HG02970 (cell line): ENCODE measurements at regions not wholly inside any gene's neighbourhood (a gene's known extent, or its start where the extent isn't known, plus 50 kb on each side); places are given as distances from the start of the nearest gene placed in this dataset.
"Not testable (repeated sequence)": the region's sequence is repeated elsewhere in the genome, so short reads cannot be mapped to it uniquely, and the experiment has no call there.

Experiments used
- ATAC-seq: cut with Tn5 transposase; IDR thresholded peaks from one replicate; pipeline ENCODE4 v1.9.1; 2021; ENCODE audit warnings: mild to moderate bottlenecking, moderate library complexity, moderate number of reproducible peaks; ENCODE audit not compliant: unreplicated experiment, low FRiP score

DNA sequence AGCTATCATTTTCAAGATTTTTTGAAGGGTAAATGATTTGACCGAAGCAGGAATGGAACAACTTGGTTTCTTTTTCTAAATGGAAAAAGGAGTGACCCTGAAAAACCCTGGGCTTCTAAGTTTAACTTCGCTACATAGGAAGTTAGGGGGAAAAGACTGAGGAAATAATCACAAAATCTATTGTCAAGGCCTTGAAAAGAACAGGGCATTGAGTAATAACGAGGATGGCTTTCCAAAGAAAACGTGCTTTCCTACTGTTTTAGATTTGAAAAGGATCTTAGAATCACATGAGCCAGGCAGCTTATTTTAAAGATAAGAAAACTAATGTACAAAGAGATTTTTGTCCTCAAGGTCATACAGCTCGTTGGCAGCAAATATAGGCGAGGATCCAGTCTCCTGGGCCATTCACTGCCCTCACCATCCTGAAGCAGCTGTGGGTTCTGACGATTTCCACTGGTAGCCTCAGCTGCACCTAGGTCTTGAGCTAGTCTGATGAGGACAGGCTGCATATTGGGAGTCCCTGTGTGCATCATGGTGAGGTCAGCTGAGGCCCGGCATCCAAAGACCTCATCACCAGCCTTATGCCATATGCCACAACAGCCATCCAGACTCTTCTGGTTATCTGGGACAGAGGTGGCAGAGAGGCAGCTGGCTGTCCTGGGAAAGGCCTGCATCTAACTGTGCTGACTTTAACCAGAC, 384.7 kb upstream of the NRP1 start:
- no peak for ATAC-seq

DNA sequence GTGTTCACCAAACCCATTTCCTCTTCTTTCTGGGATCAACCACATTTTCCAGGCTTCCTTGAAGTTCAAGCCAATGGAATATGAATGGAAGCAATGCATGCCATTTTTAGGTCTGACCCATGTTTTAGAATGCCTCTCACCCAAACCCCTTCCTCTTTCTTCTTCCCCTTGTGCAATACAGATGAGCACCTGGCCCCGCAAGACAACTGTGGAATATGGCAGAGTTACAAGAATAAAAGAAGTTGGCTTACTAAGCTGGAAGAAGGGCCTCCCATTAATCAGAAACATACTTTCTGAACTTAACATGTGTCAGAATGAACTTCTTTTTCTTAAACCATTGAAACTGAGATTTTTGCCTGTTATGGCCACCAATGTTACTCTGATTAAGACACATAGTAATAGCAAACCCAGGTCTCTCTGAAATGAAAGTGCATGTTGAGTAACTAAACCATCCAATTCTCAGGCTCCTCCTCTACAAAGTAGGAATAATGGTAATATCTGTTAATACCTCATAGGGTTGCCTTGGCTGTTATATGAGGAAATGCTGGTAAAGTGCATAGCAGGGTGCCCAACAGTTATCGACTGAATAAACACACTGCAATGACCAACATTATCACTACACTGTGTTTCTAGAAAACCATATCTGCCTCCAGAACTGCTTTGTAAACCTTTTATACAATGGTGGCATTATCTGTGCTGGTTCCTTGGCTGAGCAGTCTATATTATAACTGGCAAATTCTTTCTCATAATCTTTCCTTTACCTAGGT, 382.2 kb upstream of the NRP1 start:
- no peak for ATAC-seq

DNA sequence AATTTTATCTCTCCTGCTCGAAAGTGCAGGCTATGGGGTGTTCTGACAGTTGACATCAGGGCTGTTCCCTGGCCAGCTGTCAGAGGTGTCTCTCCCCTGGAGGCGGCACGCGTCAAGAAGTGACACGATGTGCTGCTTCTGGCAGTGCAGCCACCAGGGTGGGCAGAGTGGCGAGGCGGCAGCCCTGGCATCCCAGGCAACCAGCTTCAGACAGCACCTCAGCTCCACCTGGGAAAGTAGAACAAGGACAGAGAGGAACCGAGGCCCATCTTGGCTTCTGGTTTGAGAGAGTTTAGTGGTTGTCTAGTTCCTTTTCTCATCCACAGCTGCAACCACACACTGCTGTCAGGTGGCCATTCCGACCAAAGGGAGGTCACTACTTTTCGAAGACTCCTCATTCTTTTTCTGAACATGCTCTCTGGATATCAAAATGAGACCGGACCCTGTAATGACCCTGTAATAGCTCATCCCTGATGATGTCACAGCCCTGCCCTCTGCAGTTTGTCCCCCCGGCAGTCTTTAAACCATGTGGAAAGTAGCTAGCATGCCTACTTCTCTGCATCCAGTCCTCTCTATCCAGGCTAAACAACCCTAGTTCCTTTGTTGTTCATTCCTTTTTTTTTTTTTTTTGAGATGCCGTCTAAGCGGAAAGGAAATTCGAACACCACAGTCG, 381.0 kb upstream of the NRP1 start:
- ATAC-seq = no peak

DNA sequence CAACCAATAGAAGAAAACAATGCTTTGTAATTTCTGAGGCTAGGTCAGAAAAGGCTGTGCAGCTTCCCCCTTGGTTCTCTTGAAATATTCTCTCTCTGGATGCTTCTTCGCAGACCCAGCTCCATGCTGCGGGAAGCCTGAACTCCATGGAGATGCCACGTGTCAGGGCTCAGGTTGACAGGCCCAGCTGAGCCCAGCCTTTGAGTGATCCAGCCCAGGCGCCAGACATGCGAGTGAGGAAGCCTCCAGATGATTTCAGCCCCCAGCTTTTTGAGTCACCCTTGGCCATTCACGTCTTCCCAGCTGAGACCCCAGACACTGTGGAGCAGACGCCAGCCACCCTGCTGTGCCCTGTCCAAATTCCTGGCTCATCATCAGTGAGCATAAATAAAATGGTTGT, 378.4 kb upstream of the NRP1 start:
- no peak for ATAC-seq

DNA sequence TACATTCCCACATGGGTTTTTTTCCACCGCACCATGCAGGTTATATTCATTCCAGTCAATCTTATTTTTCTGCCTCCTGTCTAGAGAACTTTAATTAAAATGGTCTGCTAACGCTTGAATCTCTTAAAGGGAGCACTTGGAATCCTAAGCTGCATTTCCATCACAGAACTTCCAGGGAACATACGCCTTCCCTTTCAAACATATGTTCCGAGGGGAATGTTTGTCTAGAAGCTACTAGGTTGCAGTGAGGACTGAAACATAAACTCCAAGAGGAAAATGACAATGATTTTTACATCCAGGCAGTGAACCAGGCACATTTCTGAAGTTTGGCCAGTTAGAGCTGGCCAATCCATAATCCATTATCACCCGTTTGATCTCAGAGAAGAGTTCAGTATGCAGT, 375.5 kb upstream of the NRP1 start:
- no peak for ATAC-seq

DNA sequence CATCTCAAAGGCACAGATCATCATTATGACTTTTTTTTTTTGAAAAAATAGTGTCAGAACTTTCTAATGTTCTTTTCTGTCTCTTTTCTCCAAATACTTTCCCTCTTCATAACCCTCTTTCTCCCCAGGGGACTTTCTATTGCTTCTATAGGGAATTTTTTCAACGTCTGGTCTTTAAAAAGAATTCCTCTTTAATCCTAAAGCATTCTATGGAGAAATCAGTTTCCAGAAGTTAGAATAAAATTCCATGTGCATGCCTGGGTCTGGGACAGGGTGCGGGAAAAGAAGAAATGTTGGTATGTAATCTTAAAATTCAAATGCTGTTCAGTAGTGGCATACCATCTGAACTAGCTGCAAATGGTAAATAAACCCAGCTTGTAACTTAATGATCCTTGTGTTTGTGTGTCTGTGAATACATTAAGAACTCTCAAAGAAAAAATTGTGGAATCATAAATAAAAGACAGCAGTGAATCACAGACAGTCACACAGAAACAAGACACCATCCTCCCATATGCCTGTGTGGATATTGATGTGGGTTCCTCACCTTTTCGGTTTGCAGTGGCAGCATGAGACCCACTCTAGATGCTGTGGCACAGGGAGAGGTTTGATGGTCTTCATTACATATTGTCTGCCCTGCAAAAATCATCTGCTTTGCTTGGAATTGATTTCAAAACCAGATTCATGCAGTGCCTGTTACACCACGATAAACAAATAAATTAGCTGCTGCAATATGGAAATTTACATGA, 374.7 kb upstream of the NRP1 start:
- no peak for ATAC-seq

DNA sequence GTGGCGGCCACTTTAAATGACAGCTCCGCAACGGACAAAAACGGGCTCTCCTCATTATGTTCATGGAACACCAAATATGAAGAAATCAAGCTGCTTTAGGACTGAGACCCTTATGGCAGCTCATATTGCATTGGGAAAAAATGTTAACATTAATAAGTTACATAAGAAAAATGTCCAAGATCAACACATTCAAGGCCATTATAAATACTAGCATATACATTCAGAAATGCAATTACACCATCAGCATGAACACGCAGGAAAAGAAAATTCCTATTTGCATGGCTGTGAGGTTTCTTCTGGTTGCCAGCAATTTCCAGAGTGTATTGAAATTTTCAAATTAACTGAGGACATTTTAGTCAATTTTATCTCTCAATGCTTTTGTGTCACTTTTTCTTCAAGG, 374.1 kb upstream of the NRP1 start:
- ATAC-seq = no peak

DNA sequence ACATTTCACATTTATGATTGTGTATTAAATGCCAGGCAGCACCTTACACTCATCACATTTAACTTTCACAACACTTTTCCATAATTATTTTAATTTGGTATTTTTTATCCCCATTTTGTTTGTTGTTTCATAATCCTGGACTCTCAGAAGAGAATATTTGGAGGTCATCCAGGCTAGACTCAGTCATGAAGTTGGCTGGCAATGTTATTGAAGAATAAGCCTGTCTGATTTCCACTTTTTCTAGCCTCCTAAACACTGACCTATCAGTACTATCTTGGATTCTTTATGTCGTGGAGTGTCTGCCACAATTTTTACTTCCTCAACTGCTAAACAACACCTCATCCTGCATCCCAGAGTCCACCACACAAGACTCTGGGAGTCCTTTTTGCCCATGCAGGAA, 372.3 kb upstream of the NRP1 start:
- ATAC-seq = no peak

DNA sequence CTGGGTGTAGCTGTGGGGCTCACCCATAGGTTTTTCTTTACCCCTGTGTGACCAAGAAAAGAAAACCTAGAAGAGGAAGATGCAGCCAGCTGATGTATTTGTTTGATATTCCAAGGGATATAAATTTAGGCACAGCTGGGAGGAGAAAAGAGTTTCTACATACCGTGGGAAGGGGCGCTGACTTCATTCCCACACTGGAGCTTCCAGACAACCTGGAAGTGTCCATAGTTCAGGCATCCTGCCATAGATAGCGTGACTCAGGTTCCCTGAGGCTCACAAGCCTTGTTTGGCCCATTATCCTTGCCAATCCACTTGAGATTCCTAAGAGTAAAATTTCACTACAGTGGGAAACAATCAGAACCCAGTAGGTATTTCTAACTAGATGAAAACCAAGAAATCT, 371.7 kb upstream of the NRP1 start:
- ATAC-seq = no peak

DNA sequence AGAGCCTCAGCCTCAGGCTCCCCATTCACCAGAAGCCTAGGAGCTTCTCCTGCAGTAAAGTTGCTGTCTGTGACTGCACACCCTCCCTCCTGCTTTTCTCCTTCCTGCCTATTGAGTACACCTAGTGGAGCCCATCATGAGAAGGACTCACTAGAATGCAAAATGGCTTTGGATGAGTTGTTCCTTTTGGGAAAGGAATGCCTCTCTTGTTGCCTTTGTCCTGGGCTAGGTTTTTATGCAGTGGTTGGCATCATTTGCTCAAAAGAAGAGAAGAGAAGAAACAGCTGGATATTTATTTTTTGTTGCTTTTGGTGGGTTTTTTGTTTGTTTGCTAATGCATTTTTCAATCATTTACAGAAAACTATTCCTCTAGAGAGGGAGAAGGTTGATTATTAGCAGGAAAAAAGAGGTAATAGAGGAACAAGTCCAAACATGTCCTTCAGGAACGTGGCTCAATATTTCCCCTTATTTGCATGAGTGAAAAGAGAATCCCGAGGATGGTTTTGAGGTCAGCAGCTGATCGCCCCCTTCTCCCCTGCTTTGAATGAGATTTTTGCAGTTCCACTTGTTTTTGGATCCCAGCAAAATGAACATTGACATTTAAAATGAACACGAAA, 369.9 kb upstream of the NRP1 start:
- no peak for ATAC-seq

DNA sequence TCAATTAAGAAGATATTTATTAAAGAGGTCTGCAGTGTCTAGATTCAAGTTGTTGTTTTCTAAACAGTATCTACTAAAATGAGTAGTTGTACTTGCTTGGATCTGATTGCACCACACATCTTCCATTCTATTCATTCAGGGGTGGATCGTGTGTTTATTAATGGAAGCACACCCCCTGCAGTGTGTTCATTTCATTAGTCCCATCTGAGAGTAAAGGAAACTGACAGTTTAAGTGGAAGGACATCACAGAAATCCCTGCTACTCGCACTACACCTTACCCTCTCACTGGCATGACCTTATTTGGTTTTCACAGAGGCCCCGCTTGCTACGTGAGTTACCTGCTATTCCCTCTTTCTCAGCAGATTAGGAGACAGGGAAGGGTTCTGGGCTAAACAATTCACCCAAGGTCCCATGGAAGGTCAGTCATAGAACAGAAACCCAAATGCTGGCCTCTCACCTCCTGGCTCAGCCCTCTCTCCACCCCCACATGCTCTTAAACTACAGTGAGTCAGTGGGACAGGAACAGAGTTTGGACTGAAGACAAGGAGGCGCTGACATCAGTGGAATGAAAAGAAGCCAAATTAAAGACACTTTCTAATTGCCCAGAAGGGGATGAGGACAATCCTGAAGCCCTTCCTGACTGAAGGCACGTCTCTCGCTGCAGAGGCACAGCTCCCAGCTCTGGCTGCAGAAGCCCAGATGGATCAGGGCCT, 369.2 kb upstream of the NRP1 start:
- ATAC-seq = no peak

DNA sequence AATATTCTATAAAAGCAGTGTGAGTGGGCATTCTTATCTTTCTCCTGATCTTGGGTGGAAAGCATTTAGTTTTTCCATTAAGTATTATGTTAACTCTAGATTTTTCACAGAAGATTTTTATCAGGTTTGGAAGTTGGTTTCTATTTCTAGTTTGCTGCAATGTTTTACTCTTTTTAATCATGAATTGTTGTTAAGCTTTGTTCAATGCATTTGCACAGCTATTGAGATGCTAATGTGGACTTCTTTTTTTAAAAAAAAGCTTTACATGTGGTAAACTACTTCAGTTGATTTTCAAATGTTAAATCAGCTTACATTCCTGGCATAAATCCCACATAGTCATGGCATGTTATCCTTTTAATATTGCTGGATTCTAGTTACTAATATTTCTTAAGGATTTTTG, 363.6 kb upstream of the NRP1 start:
- ATAC-seq = no peak

DNA sequence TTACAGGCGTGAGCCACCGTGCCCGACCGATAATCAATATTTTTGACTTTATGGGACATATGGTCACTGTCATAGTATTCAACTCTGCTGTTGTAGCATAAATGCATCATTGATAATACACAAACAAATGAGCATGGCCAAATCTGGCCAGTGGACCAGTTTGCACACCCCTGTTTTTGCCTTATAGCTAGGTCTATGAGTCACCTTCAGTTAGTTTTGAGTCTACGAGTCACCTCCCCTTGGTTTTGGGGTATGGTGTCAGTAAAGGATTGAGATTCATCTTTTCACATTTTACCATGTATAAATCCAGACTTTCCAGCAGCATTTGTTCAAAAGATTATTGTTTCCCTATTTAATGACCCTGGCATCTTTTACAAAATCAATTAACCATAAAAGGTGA, 362.5 kb upstream of the NRP1 start:
- no peak for ATAC-seq

DNA sequence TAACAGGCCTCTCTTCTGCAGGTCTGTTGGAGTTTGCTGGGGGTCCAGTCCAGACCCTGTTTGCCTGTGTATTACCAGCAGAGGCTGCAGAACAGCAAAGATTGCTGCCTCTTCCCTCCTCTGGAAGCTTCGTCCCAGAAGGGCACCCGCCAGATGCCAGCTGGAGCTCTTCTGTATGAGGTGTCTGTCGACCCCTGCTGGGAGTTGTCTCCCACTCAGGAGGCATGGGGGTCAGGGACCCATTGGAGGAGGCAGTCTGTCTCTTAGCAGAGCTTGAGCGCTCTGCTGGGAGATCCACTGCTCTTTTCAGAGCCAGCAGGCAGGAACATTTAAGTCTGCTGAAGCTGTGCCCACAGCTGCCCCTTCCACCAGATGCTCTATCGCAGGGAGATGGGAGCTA, 361.1 kb upstream of the NRP1 start:
- ATAC-seq = no peak

DNA sequence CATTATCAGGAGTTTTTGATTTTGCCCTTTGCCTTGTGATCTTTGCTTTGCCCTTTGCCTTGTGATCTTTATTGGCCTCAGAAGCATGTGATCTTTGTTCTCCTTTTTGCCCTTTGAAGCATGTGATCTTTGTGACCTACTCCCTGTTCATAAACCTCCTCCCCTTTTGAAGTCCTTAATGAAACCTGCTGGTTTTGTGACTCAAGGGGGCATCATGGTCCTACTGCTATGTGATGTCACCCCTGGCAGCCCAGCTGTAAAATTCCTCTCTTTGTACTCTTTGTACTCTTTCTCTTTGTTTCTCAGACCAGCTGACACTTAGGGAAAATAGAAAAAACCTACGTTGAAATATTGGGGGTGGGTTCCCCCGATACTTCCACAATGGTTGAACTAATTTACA, 356.1 kb upstream of the NRP1 start:
- ATAC-seq = not testable (repeated sequence)

DNA sequence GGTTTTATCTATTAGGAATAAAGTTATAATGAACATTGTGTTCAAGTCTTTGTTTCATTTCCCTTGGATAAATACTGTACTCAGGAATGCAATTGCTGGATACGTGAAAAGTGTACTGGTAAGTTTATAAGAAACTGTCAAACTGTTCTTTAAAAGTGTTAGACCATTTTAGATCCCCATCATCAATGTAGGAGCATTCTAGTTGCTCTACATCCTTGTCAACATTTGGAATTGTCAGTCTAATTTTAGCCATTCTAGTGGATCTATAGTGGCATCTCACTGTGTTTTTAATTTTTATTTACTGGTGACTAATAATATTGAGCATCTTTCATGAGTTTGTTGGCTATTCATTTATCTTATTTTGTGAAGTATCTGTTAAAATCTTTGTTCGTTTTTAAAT, 354.0 kb upstream of the NRP1 start:
- ATAC-seq = no peak

DNA sequence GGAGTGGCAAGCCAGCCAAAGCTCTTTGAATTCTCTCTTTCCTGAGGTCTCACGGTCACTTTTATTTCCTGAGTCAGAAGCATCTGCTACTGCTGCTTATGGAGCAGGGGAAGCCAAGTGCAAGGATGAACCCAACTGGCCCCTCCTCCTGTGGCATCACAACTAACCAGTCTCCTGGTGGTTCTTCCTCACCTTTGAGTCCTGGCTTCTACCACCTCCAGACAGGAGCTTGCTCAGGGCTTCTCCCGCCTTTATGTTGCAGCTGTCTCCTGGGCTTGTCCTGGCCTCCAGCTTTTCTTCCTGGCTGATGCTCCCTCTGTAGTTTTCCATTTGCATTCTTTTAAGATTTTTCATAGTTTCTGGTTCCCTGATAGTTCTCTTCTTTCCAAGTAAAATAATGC, 349.7 kb upstream of the NRP1 start:
- no peak for ATAC-seq

DNA sequence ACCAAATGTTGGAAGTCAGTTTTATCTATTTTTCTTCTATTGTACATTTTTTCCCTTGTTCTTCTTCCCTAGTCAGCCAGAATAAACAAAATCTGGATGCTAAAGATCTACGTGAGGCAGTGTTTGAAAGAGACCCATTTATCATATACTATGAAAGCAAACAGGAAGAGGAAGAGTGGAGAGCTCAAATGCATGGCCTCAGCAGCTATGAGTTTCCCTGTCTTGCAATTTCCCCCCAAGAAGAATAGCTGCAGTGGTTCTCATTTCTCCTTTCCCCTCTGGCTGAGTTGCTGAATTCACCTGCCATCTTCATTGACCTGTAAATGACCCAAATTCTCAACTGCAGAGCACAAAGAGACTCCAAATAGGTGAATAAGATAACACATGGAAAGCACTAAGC, 347.1 kb upstream of the NRP1 start:
- no peak for ATAC-seq

DNA sequence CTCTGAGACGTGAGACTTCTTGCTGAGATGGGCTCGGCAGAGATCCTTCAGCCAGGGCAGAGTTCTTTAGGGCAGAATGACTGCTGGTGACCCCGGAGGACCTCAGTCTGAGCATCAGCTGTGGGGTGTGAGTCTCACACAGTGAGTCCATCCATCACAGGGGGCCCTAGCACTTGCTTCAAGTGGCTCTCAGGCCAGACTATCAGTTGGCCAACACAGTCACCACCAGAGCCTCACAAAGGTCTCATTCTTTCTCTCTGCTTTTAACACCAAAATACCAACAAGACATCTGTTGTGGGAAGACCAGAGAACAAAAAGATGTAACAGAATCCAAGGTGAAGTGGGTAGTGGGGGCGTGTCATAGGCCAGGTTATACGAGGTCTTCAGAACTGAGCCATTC, 345.6 kb upstream of the NRP1 start:
- ATAC-seq = no peak
